Endothelial cell of umbilical vein (primary cell): ENCODE measurements at regions not wholly inside any gene's neighbourhood (a gene's known extent, or its start where the extent isn't known, plus 50 kb on each side); places are given as distances from the start of the nearest gene placed in this dataset.

Experiments
- BruUV-seq: library from RNA; stranded (reverse); fragments of 400-500 nt; replicated peaks from 2 replicates; lab custom pipeline; 2021; lab: Mats Ljungman, UMichigan
- CTCF ChIA-PET: fragments of 300-600, 350-600 bp; sonication (Branson Sonifier 250); formaldehyde crosslinking; loops from one replicate; lab custom pipeline; 2021; ENCODE audit warnings: antibody characterized with exemption, inconsistent platforms; lab: Charles Lee
- POLR2A ChIA-PET: fragments of 300-600, 350-600 bp; sonication (Branson Sonifier 250); formaldehyde crosslinking; loops from one replicate; lab custom pipeline; 2021; ENCODE audit warnings: antibody characterized with exemption, inconsistent platforms; lab: Charles Lee
- DNase-seq: peaks from one replicate; pipeline ENCODE4 v3.0.0-alpha.2; 2011; ENCODE audit warnings: low read depth, low spot score
- FAIRE-seq: peaks from 2 replicates; lab custom pipeline; 2011; peaks lifted over from hg19 to GRCh38; lab: Jason Lieb, UNC
- H2AFZ ChIP-seq: 2 replicates; pipeline ENCODE4 v1.6.0; 2012; ENCODE audit warnings: low read depth, low read length, control low read depth, inconsistent platforms
- H3K27ac ChIP-seq: 2 replicates; pipeline ENCODE4 v1.5.1; 2011; ENCODE audit warnings: low read depth, mild to moderate bottlenecking, control low read depth, low read length, moderate library complexity; ENCODE audit not compliant: insufficient read depth
- H3K27me3 ChIP-seq, 2 experiments: 2 replicates each; pipeline versions ENCODE4 v1.6.0 to v1.6.1; 2011; ENCODE audit warnings: low read length in 2 of 2, mixed read lengths in 1 of 2; ENCODE audit not compliant: control insufficient read depth in 2 of 2, insufficient read depth in 2 of 2
- H3K36me3 ChIP-seq, 2 experiments: 2 replicates in 1 of 2; 3 replicates in 1 of 2; pipeline ENCODE4 v1.5.1; 2011; ENCODE audit warnings: low read length in 2 of 2, mild to moderate bottlenecking in 1 of 2, moderate library complexity in 1 of 2; ENCODE audit not compliant: control insufficient read depth in 2 of 2, insufficient read depth in 2 of 2; ENCODE audit errors: extremely low read depth in 1 of 2
- H3K4me1 ChIP-seq: 3 replicates; pipeline ENCODE4 v1.5.1; 2011; ENCODE audit warnings: mild to moderate bottlenecking, low read length; ENCODE audit not compliant: control insufficient read depth, insufficient read depth; ENCODE audit errors: extremely low read depth
- H3K4me2 ChIP-seq: 2 replicates; pipeline ENCODE4 v1.6.1; 2011; ENCODE audit warnings: low read length, control low read depth, mixed read lengths; ENCODE audit not compliant: insufficient read depth
- H3K4me3 ChIP-seq, 3 experiments: fragments of 200-600 bp in 1 of 3; sonication (generic), shearing (Covaris generic) in 1 of 3; replicated peaks in 1 of 3; 2 replicates each; pipeline ENCODE4 v1.5.1; 2011 to 2016; ENCODE audit warnings: control low read depth in 3 of 3, low read length in 3 of 3, mild to moderate bottlenecking in 2 of 3, inconsistent platforms in 1 of 3, low read depth in 1 of 3, moderate library complexity in 1 of 3; ENCODE audit not compliant: insufficient read depth in 1 of 3
- H3K79me2 ChIP-seq: 2 replicates; pipeline ENCODE4 v1.6.0; 2012; ENCODE audit warnings: low read length, inconsistent platforms; ENCODE audit not compliant: control insufficient read depth, insufficient read depth
- H3K9ac ChIP-seq: replicated peaks from 2 replicates; pipeline ENCODE3; 2011; ENCODE audit warnings: low read length, control low read depth; ENCODE audit not compliant: insufficient read depth; ENCODE audit errors: extremely low read depth
- H3K9me1 ChIP-seq: replicated peaks from 3 replicates; pipeline ENCODE4 v1.6.0; 2011; ENCODE audit warnings: mild to moderate bottlenecking, low read length; ENCODE audit not compliant: control insufficient read depth, insufficient read depth; ENCODE audit errors: extremely low read depth
- H3K9me3 ChIP-seq: replicated peaks from 2 replicates; pipeline ENCODE4 v1.5.1; 2012; ENCODE audit warnings: low read length, inconsistent platforms; ENCODE audit not compliant: control insufficient read depth, insufficient read depth
- H4K20me1 ChIP-seq: replicated peaks from 2 replicates; pipeline ENCODE3; 2011; ENCODE audit warnings: mild to moderate bottlenecking, low read length; ENCODE audit not compliant: control insufficient read depth, insufficient read depth; ENCODE audit errors: extremely low read depth
- CTCF ChIP-seq, 2 donors: IDR thresholded peaks; 1 replicate in 1 of 2; 2 replicates in 1 of 2; pipeline ENCODE4 v1.5.1; 2011; ENCODE audit warnings: low read length in 2 of 2, mild to moderate bottlenecking in 2 of 2, moderate library complexity in 2 of 2, control low read depth in 1 of 2, inconsistent platforms in 1 of 2, low read depth in 1 of 2; ENCODE audit not compliant: insufficient read depth in 1 of 2; ENCODE audit errors: extremely low read depth in 1 of 2
- EZH2 ChIP-seq: IDR thresholded peaks from 2 replicates; pipeline ENCODE4 v1.6.1; 2012; ENCODE audit warnings: borderline replicate concordance, low read depth, mild to moderate bottlenecking, moderate library complexity, low read length, inconsistent platforms; ENCODE audit not compliant: severe bottlenecking
- FOS ChIP-seq: IDR thresholded peaks from 2 replicates; pipeline ENCODE4 v1.6.1; 2011; ENCODE audit warnings: mild to moderate bottlenecking, low read length, moderate library complexity, borderline replicate concordance; ENCODE audit not compliant: insufficient read depth
- GATA2 ChIP-seq: IDR thresholded peaks from 2 replicates; pipeline ENCODE4 v1.7.0; 2011; ENCODE audit warnings: low read depth, mild to moderate bottlenecking, moderate library complexity, mixed read lengths, low read length; ENCODE audit not compliant: insufficient read length, insufficient read depth
- JUN ChIP-seq: IDR thresholded peaks from 2 replicates; pipeline ENCODE4 v1.6.1; 2011; ENCODE audit warnings: borderline replicate concordance, low read depth; ENCODE audit not compliant: insufficient read length, insufficient read depth
- MAX ChIP-seq: IDR thresholded peaks from 2 replicates; pipeline ENCODE4 v1.6.1; 2011; ENCODE audit not compliant: insufficient read depth, insufficient read length
- MYC ChIP-seq: IDR thresholded peaks from one replicate; pipeline ENCODE4 v1.6.1; 2011; ENCODE audit warnings: mild to moderate bottlenecking, low read depth, low read length
- POLR2A ChIP-seq: IDR thresholded peaks from 2 replicates; pipeline ENCODE4 v1.6.1; 2012; ENCODE audit warnings: low read depth, mild to moderate bottlenecking, control low read depth, low read length
- POLR2AphosphoS5 ChIP-seq: IDR thresholded peaks from 2 replicates; pipeline ENCODE4 v1.6.1; 2012; ENCODE audit warnings: low read depth, mild to moderate bottlenecking, control low read depth, low read length, moderate library complexity; ENCODE audit not compliant: insufficient read depth
- dilution Hi-C: fragments of 300-500 bp; cut with MboI; formaldehyde crosslinking; loops from one replicate; pipeline ENCODE4 v1.15.0; 2019; ENCODE audit warnings: low sequenced_read_pairs; ENCODE audit not compliant: extremely low pct_ligation_motif_present
- intact Hi-C: fragments of 100-400 bp; cut with micrococcal nuclease; formaldehyde crosslinking; loops from one replicate; pipeline ENCODE4 v1.10.0; 2022

DNA sequence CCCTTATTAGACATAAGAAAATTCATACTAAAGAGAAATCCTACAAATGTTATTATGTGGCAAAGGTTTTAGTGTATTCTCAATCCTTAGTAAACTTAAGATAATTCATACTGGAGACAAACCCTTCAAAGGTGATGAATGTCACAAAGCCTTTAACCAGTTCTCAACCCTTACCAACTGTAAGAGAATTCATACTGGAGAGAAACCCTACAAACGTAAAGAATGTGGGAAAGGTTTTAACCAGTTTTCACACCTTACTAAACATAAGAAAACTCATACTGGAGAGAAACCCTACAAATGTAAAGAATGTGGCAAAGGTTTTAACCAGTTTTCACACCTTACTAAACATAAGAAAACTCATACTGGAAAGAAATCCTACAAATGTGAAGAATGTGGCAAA, 93.2 kb downstream of the ZNF680 start:
- intact Hi-C loops, result no loop called here
- ChIA-PET CTCF (no interaction called here), POLR2A (no interaction called here)
- H3K36me3 ChIP-seq, result no peaks in the 10 kb centered on the region
- H3K4me3 ChIP-seq, result no peak overlapping the region
- H3K4me1 ChIP-seq, result no peaks in the 10 kb centered on the region
- H3K9me3 ChIP-seq, result no peaks in the 10 kb centered on the region
- no peaks in the 10 kb centered on the region for H3K79me2 ChIP-seq
- no peaks in the 10 kb centered on the region for H3K27me3 ChIP-seq
- no peaks in the 10 kb centered on the region for H3K9me1 ChIP-seq
- TF ChIP-seq JUN, result no peak
- no peak for TF ChIP-seq EZH2
- no peak for TF ChIP-seq GATA2
- TF ChIP-seq CTCF (IDR thresholded peaks at IDR 0.05; ENCODE audit: extremely low read depth in 1 of 2, insufficient read depth in 1 of 2, low read depth in 1 of 2, low read length in 2 of 2), result no peak
- no peak for TF ChIP-seq POLR2A
- TF ChIP-seq FOS, result no peak
- no peak for TF ChIP-seq MYC
- no peak for TF ChIP-seq MAX
- TF ChIP-seq POLR2AphosphoS5, result no peak
- no peak overlapping the region for H2AFZ ChIP-seq
- H4K20me1 ChIP-seq, result no peaks in the 10 kb centered on the region
- DNase-seq (no peak), FAIRE-seq (no peak)
- H3K9ac ChIP-seq, result no peak overlapping the region
- dilution Hi-C loops, result no loop called here
- H3K27ac ChIP-seq, result no peak overlapping the region
- no TSS peak for BruUV-seq
- H3K4me2 ChIP-seq, result no peak overlapping the region
